ENCODE measurements at regions not wholly inside any gene's neighbourhood (a gene's known extent, or its start where the extent isn't known, plus 50 kb on each side); places are given as distances from the start of the nearest gene placed in this dataset.

- Histone ChIP-seq H3K4me2 (no peak overlapping the region), H3K4me1 (no peaks in the 10 kb centered on the region), H3K27ac (no peak overlapping the region), H3K9me3 (no peaks in the 10 kb centered on the region), H3K4me3 (no peak overlapping the region)
- WGBS (ENCODE audit: missing lambda C conversion rate), result 95% methylated on average over 2 of the region's 2 CpGs
- no peak for DNase-seq (ENCODE audit: low read depth in 1 of 2, low spot score in 1 of 2)
- ChIA-PET POLR2A (no interaction called here), CTCF (interaction anchor here (2.2 kb wide), 1 partner anchor 224 kb away, joined by 7 read pairs; no protein-coding TSS in a partner anchor)
- no peak for ATAC-seq
- no peak for TF ChIP-seq ZSCAN20 (CRISPR knock-in tag; IDR thresholded peaks at IDR 0.05)
- TF ChIP-seq NFE2L2 (conservative IDR thresholded peaks at IDR 0.05; ENCODE audit: low read length), result no peak
- TF ChIP-seq CBX8 (IDR thresholded peaks at IDR 0.05), result no peak
- no peak for TF ChIP-seq GATA3 (IDR thresholded peaks at IDR 0.05; ENCODE audit: borderline replicate concordance)
- TF ChIP-seq RFX5 (IDR thresholded peaks at IDR 0.05), result no peak
- TF ChIP-seq POLR2AphosphoS2 (conservative IDR thresholded peaks at IDR 0.05; ENCODE audit: low read length), result no peak
- no peak for TF ChIP-seq EHF (CRISPR knock-in tag; IDR thresholded peaks at IDR 0.05)
- no peak for TF ChIP-seq HOXB13 (CRISPR knock-in tag; IDR thresholded peaks at IDR 0.05; ENCODE audit: low read depth)
- no peak for TF ChIP-seq MAFK (IDR thresholded peaks at IDR 0.05; ENCODE audit: partially characterized antibody)
- TF ChIP-seq ELK1 (IDR thresholded peaks at IDR 0.05; ENCODE audit: low read depth, low read length), result no peak
- no peak for TF ChIP-seq RAD21 (conservative IDR thresholded peaks at IDR 0.05 in 1 of 2, IDR thresholded peaks at IDR 0.05 in 1 of 2)
- TF ChIP-seq ATOH8 (CRISPR knock-in tag; IDR thresholded peaks at IDR 0.05; ENCODE audit: low read depth), result no peak
- no peak for TF ChIP-seq FOSB (CRISPR knock-in tag; IDR thresholded peaks at IDR 0.05)
- no peak for TF ChIP-seq CHD2 (IDR thresholded peaks at IDR 0.05; ENCODE audit: low read length, partially characterized antibody)
- no peak for TF ChIP-seq HES2 (IDR thresholded peaks at IDR 0.05)
- no peak for TF ChIP-seq E2F6 (IDR thresholded peaks at IDR 0.05; ENCODE audit: borderline replicate concordance, low read depth)
- TF ChIP-seq FOSL2 (IDR thresholded peaks at IDR 0.05), result no peak
- TF ChIP-seq FOSL2 (CRISPR knock-in tag; IDR thresholded peaks at IDR 0.05), result no peak
- TF ChIP-seq POLR2A (IDR thresholded peaks at IDR 0.05; ENCODE audit: low read length), result no peak
- FAIRE-seq, result no peak
These were observed 98.6 kb upstream of the DPT start for GRCh38 chr1:168827557-168827956.

GRCh38 chr1:168829876-168830275 lies 100.9 kb upstream of the DPT start:
- no peak for DNase-seq (ENCODE audit: low read depth in 1 of 2, low spot score in 1 of 2)
- ATAC-seq, result no peak
- POLR2A ChIA-PET, result no interaction called here
- CTCF ChIA-PET, result no interaction called here
- H3K4me1 ChIP-seq, result peaks cover 16% of the 10 kb centered on the region
- H3K9me3 ChIP-seq, result no peaks in the 10 kb centered on the region
- TF ChIP-seq FOXS1 (CRISPR knock-in tag; IDR thresholded peaks at IDR 0.05), result no peak
- H3K27ac ChIP-seq, result no peak overlapping the region
- FAIRE-seq, result no peak
- H3K4me3 ChIP-seq, result no peak overlapping the region
- no peak overlapping the region for H3K4me2 ChIP-seq

- ChIA-PET CTCF (interaction anchor here (0.6 to 1.9 kb wide), 4 partner anchors 63 to 229 kb away, joined by 3 to 5 read pairs (median 3); no protein-coding TSS in a partner anchor), POLR2A (no interaction called here)
- TF ChIP-seq RNF2 (IDR thresholded peaks at IDR 0.05; ENCODE audit: borderline replicate concordance, low read depth) (no peak), SREBF2 (IDR thresholded peaks at IDR 0.05) (no peak), PBX3 (IDR thresholded peaks at IDR 0.05) (no peak), HEYL (CRISPR knock-in tag; IDR thresholded peaks at IDR 0.05) (no peak), ZSCAN20 (CRISPR knock-in tag; IDR thresholded peaks at IDR 0.05) (no peak), PHF8 (IDR thresholded peaks at IDR 0.05; ENCODE audit: borderline replicate concordance, low read depth) (no peak), EHF (CRISPR knock-in tag; IDR thresholded peaks at IDR 0.05) (no peak), BCL3 (IDR thresholded peaks at IDR 0.05) (no peak), MAFK (IDR thresholded peaks at IDR 0.05; ENCODE audit: partially characterized antibody) (no peak), CHD2 (IDR thresholded peaks at IDR 0.05; ENCODE audit: low read length, partially characterized antibody) (no peak), FOXS1 (CRISPR knock-in tag; IDR thresholded peaks at IDR 0.05) (no peak), GATA3 (IDR thresholded peaks at IDR 0.05; ENCODE audit: borderline replicate concordance) (no peak)
- peaks cover 22% of the 10 kb centered on the region for H3K4me1 ChIP-seq
- WGBS (ENCODE audit: missing lambda C conversion rate), result 79% methylated on average over 2 of the region's 2 CpGs
- no peak overlapping the region for H3K4me3 ChIP-seq
- DNase-seq (ENCODE audit: low read depth in 1 of 2, low spot score in 1 of 2) (no peak), FAIRE-seq (no peak), ATAC-seq (no peak)
- no peak overlapping the region for H3K27ac ChIP-seq
- no peaks in the 10 kb centered on the region for H3K9me3 ChIP-seq
- no peak overlapping the region for H3K4me2 ChIP-seq
These were observed 101.6 kb upstream of the DPT start for GRCh38 chr1:168830562-168830961.
